ENCODE measurements at regions not wholly inside any gene's neighbourhood (a gene's known extent, or its start where the extent isn't known, plus 50 kb on each side); places are given as distances from the start of the nearest gene placed in this dataset.

DNA sequence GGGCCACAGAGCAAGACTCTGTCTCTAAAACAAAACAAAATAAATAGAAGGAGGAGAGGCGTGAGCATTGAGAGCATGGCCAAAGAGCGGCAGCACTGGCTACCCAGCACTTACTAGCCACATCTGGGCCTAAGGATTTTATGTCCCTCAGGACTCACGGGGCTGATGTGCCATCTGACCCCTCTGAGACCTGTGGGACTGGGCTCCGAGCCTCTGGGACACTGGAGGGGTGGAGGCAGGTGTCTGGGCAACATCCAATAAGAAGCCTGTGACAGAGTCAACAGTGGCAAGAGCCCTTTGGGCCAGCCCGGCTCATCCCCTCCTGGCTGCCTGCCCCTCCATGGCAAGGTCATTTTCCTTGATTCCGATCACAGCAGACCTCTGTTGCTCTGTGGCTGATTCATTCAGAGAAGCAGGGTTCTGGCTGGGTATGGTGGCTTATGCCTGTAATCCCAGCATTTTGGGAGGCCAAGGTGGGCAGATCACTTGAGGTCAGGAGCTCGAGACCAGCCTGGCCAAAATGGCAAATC, 60.7 kb downstream of the RRM2 start:
- CTCF ChIA-PET = no interaction called here
- POLR2A ChIA-PET = no interaction called here

DNA sequence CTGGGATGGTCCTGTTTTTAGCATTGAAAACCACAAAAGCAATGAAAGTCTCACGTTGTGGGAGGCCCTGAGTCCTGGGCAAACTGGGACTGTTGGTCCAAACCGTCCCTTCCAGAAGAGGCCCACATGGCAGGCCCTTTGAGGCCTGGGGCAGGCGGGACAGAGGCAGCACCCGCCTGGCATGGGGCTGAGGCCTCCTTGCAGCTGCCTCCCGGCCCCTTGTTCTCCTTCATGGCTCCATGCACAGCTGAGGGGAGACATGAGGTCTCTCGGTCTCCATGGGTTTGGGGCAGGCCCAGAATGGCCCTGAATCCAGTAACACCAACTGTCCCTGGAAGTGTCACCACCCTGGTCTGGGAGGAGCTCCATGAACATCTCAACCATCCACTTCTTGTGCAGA, 61.9 kb downstream of the RRM2 start:
- ChIA-PET POLR2A (no interaction called here), CTCF (no interaction called here)

DNA sequence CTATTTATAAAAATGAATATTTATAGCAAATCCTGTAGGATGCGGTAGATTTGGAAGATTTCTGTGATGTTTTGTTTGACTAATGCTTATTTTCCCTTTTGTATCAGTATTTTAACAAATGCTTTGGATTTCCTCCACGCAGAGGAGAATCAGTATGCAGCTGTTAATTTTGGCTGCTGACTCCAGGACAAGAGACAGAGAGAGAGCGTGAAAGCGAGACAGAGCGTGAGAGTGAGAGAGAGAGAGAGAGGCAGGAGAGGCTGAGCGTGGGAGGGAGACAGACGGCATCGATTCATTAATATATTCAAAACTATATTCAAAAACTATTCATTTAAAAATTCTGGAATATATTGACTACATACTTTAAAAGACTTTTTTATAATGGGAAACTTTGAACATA, 62.5 kb downstream of the RRM2 start:
- POLR2A ChIA-PET = no interaction called here
- CTCF ChIA-PET = no interaction called here

DNA sequence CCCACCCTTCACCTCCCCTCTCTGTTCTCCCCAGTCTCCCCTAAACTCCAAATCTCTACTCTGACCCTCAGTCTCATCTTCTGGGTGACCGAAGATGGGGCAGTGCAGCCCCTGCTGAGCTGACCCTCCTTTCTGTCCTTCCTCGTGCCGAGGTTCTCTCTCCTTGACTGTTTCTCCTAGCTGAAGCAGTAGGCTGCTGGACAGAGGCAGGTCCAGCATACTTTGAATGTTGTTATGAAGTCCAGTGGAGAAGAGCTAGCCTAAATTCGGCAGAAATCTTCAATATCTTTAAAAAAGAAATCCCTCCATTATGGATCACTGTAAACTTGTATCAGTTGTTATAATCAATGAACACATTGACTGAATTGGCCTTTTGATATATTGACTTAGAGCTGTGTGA, 63.2 kb downstream of the RRM2 start:
- CTCF ChIA-PET = no interaction called here
- POLR2A ChIA-PET = no interaction called here

DNA sequence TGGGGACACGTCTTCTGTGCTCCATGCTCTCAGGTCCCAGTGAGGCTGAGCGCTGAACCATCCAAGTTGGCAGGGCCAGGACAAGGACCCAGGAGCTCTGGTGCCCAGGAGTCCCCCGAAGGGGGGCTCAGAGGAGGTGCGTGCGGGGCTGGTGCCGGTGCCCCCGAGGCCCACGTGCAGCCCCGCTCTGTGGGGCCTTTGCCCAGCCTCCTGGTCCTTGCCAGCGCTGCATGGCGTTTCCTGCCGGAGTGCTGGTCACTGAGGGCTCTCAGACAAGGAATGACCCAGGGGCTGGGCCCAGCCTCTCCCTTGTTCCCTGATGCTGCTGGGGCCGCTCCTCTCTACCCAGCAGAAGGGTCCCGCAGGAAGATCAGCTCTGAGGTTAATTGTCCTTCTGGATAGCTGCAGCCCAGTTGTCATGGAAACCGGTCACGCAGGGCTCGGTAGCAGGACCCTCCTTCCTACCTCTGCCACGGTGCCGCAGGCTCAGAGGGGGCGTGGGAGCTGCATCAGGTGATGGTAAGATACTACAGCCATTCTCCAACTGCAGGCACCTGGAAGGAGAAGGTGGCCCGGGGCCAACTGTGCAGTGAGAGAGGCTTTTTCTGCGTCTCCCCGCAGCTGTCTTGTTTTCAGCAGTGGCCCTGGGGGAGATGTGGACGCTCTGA, 64.5 kb downstream of the RRM2 start:
- CTCF ChIA-PET = no interaction called here
- POLR2A ChIA-PET = no interaction called here

DNA sequence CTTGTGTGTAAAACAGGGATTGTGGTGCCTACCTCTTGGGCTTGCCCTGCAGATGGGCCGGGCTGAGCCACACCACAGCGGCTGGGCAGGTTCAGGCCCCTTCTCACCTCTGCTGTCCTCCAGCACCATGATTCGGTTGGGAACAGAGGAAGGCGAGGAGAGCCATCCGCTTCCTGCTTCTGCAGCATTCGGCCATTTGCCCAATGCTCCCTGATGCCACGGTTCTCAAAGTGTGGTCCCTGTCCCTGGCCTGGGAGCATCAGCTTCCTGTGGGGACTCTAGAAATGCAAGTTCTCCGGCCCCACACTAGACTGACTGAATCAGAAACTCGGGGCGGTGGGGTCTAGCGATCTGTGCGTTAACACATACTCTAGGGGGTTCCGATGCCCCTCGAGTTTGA, 65.1 kb downstream of the RRM2 start:
- CTCF ChIA-PET = no interaction called here
- POLR2A ChIA-PET = no interaction called here

DNA sequence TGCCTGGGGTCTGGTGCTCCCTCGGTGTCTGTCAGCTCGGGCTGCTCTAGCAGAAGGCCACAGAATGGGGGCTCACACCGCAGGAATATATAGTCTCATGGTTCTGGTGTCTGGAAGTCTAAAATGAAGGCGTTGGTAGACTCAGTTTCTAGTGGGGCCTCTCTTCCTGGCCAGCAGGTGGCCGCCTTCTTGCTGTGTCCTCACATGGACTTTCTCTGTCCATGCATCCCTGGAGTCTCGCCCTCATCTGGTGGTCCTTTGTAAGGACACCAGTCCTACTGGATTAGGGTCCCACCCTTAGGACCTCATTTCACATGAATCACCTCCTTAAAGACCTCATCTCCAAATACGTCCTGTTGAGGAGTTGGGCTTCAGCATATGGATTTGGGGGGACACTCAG, 65.7 kb downstream of the RRM2 start:
- ChIA-PET POLR2A (no interaction called here), CTCF (no interaction called here)

DNA sequence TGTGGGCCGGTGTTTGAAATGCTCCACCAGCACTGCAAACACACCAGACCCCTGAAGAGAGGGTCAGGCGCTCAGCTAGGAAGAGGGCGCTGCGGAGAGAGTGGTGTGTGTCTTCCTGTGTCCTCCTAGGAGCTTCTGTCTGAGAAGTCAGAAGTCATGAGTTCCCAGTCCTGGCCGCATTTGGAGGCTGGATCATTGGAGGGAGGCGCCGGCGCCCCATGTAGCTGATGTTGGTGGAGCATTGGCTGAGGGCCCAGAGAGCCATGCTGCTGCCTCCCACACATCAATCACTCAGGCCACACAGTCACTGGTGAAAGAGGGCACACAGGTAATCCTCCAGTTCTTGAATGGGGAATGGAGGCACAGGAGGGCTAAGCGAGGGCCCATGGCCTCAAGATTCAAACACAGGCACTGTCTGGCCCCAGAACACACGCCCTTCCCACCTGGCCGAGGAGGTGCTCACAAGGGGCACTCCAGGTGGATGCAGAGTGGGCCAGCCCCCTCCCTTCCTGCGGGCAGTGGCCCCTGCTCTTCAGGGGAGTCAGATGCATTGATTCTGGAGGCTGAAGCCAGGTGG, 66.3 kb downstream of the RRM2 start:
- POLR2A ChIA-PET = no interaction called here
- CTCF ChIA-PET = no interaction called here

DNA sequence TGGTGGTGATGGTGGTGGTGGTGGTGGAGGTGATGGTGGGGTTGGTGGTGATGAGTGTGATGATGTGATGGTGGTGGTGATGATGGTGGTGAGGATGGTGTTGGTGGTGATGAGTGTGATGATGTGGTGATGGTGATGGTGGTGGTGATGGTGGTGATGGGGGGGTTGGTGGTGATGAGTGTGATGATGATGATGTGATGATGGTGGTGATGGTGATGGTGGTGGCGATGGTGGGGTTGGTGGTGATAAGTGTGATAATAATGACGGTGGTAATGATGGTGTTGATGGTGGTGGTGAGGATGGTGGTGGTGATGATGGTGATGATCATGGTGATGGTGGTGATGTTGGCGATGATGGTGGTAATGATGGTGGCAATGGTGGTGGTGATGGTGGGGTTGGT, 67.7 kb downstream of the RRM2 start:
- CTCF ChIA-PET = no interaction called here

DNA sequence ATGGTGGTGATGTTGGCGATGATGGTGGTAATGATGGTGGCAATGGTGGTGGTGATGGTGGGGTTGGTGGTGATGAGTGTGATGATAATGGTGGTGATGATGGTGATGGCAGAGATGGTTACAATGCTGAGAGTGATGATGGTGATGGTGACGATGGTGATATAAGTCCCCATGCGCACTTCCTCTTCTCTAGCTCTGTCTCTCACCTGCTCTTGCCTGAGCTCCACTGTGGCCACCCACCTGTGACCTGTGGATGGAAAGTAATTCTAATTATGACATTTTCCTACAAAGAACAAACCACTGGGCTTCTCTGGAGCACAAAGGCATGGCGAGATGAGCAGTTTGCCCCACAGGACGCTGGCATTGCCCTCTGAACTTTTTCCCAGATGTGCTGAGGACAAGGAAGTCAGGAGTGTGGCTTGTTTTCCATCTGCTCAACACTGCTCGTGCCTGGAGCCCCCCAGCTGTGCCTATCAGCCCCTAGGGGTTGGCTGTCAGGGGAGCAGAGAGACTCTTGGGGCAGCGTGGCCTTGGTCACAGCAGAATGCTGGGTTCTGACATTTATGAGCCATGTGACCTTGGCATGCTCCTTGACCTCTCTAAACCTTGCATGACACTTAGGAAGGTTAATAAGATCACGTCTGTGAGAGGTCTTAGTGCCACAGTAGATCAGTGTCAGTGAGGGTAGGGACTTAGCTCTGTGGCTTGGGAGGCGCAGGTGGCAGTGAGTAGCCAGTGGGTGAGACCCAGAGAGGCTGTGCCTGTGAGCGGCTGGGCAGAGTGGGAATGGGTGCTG, 68.4 kb downstream of the RRM2 start:
- CTCF ChIA-PET = interaction anchor here (0.5 kb wide), 1 partner anchor 405 kb away, joined by 3 read pairs; no protein-coding TSS in a partner anchor
- POLR2A ChIA-PET = no interaction called here

More for the DNA sequence above, 67.7 kb downstream of the RRM2 start:
- POLR2A ChIA-PET = no interaction called here

DNA sequence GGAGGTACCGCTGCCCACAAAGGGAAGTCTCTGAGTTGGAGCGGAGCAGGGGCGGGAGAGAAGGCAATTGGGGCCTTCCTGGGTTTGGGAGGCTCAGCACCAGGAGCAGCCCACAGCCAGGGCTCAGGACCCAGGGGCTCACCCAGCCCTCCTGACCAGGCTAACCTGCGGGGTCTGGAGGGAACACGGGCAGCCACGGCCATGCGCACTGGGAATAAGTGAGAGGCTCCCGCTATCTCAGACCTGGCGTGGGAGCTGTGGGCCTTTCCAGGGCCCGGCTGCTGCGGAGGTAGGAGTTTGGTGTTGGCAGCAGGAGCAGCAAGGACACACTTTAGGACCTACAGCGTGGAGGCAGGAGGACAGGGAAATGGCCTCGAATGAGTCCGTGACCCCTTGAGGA, 69.0 kb downstream of the RRM2 start:
- POLR2A ChIA-PET = no interaction called here
- CTCF ChIA-PET = no interaction called here

DNA sequence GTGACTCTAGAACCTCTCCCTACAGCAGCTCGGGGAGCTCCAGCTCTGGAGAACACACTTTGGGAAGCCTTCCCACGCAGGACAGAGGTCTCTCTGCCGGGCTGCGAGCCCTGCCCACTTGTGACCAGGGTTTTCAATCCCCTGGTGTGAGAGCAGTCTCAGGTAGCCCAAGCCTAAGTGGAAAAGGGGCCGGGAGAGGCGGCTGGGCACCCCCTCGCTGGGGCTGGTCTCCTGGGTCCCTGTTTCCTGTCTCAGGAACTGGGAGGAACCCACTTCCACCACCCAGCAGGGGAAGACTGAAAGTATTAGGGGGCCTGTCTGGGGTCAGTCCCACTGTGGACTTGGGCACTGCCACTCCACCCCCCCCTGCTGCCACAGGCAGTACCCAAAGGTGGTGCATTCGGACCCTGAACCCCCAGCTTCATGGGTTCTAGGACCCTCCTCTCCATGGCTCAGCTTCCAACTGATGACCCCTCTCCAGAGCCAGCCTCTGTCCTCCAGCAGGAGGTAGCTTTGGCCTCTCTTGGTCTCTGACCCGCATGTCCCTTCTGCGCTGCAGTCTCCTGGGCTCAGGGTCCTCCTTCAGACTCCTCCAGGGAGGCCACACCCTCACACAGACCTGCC, 70.0 kb downstream of the RRM2 start:
- CTCF ChIA-PET = interaction anchor here (0.6 kb wide), 1 partner anchor 243 kb away, joined by 3 read pairs; no protein-coding TSS in a partner anchor

DNA sequence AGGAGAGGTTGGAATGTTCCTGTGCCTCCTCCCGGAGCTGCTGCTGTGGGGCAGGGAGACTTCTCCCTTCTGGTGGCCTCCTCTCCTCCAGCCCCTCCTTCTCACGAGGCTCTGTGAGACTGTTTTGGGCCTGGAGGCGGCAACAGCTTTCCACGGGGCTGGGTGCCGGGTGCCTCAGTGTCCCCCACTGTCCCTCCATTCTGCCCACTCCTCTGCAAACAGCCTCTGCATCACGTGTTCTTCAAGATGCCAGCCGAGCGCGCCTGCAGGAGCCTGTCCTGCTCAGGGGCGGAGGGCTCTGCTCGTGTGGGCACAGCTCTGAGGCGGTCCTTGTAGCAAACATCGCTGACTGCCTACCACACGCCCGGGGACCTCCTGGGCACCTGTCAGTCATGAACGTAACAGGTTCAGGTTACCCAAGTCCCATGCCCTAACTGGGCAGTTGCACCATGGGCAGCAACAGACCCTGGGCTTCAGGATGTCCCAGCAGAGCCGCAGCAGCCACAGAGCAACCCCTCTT, 70.8 kb downstream of the RRM2 start:
- CTCF ChIA-PET = interaction anchor here (0.6 kb wide), 1 partner anchor 242 kb away, joined by 3 read pairs; no protein-coding TSS in a partner anchor

More for the DNA sequence above, 70.0 kb downstream of the RRM2 start:
- POLR2A ChIA-PET = no interaction called here

DNA sequence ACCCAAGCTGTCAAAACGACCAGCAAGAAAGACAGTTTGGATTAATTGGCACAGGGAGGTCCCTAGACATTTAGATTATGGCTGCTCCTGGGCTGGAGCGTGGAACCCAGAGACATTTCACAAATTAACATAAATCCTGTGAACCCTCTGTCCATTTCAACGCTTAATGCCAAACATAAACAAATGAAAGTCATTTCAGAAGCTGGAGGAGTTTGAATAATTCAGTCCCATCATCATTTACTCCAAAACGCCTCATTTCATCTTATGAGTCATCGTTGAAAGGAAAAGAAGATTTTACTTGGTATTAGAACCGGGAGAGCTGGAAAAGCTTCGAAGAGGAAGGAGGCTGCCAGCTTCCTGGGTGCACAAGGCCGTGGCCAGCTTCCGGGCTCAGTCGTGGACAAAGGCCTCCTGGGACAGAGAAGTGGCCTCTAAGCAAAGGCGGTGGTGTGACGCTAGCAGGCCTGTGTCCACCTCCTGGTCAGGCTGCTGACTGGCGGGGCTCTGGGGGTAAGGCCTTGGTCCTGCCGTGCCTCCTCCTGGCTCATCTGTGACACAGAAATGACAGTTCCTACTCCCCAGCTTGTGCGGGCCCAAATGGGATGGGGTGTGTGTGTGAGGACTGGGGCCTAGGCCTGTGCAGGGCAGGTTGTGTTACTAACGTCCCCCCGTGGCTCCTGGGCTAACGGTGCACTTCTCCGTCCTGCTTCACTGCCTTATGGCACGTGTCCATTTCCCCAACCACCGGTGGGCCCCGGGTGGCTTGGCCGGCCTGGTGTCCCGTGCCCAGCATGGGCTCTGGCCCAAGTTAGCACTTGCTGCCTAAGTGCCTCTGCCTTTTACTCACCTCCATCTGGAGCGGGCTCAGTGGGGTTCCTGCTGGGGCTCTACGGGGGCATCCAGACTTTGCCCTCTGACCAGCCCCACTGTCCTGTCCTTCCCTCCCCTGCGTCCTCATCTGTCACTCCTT, 71.6 kb downstream of the RRM2 start:
- POLR2A ChIA-PET = no interaction called here
- CTCF ChIA-PET = no interaction called here

More for the DNA sequence above, 70.8 kb downstream of the RRM2 start:
- POLR2A ChIA-PET = no interaction called here

DNA sequence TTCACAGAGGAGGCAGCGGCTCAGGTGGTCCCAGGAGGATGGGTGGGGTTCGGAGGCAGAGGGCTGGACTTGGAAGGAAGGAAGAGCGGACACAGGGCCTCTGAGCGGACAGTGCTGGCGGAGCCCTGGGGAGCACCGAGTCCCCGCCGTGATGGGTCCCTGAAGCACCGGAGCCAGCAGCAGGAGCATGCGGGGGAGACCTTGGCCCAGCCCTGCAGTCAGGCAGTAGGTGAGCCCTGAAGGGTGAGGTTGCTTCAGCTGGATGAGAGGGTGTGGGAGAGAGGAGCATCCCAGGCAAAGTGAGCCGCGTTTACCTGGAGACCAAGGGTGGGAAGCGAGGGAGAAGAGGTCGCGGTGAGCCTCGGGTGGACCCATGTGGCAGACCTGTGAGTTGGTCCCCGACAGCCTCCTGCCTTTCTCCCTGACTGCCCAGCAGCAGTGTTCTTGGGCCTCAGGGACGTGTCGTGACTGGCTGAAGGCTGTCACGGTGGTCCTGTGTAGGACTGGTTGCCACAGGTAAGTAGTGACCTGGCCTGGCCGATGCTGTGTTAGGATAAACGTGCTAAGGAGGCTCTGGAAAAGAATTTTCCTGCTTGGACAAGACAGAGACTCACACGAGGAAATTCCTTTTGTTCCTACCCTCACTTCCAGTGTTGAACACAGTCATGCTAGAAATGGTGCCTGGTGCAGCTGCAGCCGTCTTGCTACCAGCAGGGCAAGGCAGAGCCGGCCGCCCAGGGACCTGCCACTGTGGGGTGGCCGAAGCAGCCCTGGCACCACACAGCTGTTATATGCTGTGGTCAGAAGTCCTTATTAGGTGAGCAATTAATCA, 73.0 kb downstream of the RRM2 start:
- CTCF ChIA-PET = no interaction called here
- POLR2A ChIA-PET = no interaction called here

DNA sequence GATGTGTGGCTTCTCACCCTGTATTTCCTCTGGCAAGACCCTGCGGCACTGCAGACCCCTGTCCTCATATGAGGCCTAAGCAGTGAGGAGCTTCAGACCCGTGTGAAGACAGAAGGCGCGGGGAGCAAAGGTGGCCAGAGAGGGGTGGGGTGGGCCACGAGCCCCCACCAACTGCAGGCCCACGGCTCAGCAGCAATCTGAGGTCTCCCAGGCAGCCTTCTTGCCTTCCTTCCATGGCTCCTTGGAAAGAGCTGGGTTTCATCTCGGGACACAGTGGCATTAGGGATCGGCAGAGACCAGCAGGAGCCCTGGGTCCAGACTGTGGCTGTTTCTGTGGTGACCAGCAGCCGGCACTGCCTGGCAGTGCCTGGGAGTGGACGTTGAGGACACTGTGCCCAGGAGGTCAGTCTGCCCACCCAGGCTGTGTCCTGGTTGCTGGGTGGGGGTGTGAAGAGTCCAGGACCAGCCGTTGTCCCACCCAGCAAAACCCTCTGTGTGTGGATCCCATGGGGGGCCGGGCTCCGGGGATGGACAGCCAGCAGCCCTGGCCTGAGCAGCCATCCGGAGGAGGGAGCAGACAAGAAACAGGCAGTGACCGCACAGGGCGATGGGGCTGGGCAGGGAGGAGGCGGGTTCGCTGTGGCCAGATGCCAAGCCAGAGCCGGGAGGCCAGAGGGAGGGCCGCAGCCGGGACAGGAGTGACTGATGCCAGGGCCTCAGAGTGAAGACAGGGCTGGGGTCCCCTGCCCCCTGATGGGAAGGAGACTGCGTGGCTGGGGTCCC, 73.8 kb downstream of the RRM2 start:
- POLR2A ChIA-PET = no interaction called here
- CTCF ChIA-PET = no interaction called here

DNA sequence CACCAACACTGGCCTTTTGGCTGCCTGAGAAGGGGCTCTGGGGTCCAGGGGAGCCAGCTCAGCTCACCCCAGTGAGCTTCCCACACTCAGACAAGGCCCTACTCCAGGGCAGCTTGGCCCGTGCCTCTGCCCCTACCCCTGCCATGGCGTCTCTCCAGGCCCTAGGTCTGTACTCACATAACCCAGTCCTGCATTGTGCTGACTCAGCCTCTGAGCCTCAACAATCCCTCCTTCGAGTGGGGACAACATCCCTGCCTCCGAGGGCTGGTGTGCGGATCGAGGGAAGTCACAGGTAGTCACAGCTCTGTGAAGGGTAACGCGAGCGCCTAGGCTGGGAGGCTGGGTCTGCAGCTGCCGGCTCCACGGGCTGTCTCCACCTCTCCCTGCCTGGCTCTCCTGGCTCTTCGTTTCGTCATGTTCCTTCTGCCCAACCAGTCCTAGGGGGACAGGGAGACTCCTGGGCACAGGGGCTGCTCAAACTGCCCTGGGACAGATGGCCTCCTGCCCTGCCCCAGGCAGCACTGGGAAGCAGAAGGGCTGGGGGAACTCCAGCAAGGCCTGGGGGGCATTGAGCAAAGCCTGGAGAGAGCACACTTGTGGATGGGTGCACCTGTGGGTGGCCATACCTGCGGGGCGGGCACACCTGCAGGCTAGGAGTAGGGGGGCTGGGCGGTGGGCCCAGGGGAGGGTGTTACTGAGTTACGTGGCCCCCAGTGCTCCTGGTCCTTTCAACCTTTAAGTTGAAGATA, 74.6 kb downstream of the RRM2 start:
- CTCF ChIA-PET = no interaction called here
- POLR2A ChIA-PET = no interaction called here

Measured in activated CD8-positive, alpha-beta memory T cell treated with anti-CD3 and anti-CD28 coated beads for 36 hours (primary cell).